ENCODE measurements at regions not wholly inside any gene's neighbourhood (a gene's known extent, or its start where the extent isn't known, plus 50 kb on each side); places are given as distances from the start of the nearest gene placed in this dataset.

GRCh38 chr14:30238936-30239335, 311.3 kb upstream of the PRKD1 start (continued):
- TF ChIP-seq, protein P1, sequence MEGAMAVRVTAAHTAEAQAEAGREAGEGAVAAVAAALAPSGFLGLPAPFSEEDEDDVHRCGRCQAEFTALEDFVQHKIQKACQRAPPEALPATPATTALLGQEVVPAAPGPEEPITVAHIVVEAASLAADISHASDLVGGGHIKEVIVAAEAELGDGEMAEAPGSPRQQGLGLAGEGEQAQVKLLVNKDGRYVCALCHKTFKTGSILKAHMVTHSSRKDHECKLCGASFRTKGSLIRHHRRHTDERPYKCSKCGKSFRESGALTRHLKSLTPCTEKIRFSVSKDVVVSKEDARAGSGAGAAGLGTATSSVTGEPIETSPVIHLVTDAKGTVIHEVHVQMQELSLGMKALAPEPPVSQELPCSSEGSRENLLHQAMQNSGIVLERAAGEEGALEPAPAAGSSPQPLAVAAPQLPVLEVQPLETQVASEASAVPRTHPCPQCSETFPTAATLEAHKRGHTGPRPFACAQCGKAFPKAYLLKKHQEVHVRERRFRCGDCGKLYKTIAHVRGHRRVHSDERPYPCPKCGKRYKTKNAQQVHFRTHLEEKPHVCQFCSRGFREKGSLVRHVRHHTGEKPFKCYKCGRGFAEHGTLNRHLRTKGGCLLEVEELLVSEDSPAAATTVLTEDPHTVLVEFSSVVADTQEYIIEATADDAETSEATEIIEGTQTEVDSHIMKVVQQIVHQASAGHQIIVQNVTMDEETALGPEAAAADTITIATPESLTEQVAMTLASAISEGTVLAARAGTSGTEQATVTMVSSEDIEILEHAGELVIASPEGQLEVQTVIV (IDR thresholded peaks at IDR 0.05; ENCODE audit: borderline replicate concordance, partially characterized antibody), result no peak
- TF ChIP-seq ASH2L (IDR thresholded peaks at IDR 0.05; ENCODE audit: borderline replicate concordance, low read depth) (no peak), TARDBP (IDR thresholded peaks at IDR 0.05; ENCODE audit: borderline replicate concordance) (no peak), MYB (IDR thresholded peaks at IDR 0.05; ENCODE audit: borderline replicate concordance, low read depth, low read length) (no peak), NBN (IDR thresholded peaks at IDR 0.05) (no peak), HCFC1 (IDR thresholded peaks at IDR 0.05; ENCODE audit: low read length) (no peak), ZNF622 (IDR thresholded peaks at IDR 0.05) (no peak), PML (IDR thresholded peaks at IDR 0.05; ENCODE audit: low read length) (no peak), KLF5 (IDR thresholded peaks at IDR 0.05; ENCODE audit: partially characterized antibody) (no peak), NFIC (IDR thresholded peaks at IDR 0.05; ENCODE audit: low read depth, low read length) (no peak), TCF7 (IDR thresholded peaks at IDR 0.05; ENCODE audit: borderline replicate concordance) (no peak), ELK1 (IDR thresholded peaks at IDR 0.05; ENCODE audit: low read depth, low read length) (no peak), GATAD2B (conservative IDR thresholded peaks at IDR 0.05; ENCODE audit: low read depth) (no peak)
- TF ChIP-seq, protein P2, sequence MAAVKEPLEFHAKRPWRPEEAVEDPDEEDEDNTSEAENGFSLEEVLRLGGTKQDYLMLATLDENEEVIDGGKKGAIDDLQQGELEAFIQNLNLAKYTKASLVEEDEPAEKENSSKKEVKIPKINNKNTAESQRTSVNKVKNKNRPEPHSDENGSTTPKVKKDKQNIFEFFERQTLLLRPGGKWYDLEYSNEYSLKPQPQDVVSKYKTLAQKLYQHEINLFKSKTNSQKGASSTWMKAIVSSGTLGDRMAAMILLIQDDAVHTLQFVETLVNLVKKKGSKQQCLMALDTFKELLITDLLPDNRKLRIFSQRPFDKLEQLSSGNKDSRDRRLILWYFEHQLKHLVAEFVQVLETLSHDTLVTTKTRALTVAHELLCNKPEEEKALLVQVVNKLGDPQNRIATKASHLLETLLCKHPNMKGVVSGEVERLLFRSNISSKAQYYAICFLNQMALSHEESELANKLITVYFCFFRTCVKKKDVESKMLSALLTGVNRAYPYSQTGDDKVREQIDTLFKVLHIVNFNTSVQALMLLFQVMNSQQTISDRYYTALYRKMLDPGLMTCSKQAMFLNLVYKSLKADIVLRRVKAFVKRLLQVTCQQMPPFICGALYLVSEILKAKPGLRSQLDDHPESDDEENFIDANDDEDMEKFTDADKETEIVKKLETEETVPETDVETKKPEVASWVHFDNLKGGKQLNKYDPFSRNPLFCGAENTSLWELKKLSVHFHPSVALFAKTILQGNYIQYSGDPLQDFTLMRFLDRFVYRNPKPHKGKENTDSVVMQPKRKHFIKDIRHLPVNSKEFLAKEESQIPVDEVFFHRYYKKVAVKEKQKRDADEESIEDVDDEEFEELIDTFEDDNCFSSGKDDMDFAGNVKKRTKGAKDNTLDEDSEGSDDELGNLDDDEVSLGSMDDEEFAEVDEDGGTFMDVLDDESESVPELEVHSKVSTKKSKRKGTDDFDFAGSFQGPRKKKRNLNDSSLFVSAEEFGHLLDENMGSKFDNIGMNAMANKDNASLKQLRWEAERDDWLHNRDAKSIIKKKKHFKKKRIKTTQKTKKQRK (IDR thresholded peaks at IDR 0.05; ENCODE audit: low read depth, low read length), result no peak
- TF ChIP-seq, protein P3, sequence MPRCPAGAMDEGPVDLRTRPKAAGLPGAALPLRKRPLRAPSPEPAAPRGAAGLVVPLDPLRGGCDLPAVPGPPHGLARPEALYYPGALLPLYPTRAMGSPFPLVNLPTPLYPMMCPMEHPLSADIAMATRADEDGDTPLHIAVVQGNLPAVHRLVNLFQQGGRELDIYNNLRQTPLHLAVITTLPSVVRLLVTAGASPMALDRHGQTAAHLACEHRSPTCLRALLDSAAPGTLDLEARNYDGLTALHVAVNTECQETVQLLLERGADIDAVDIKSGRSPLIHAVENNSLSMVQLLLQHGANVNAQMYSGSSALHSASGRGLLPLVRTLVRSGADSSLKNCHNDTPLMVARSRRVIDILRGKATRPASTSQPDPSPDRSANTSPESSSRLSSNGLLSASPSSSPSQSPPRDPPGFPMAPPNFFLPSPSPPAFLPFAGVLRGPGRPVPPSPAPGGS (IDR thresholded peaks at IDR 0.05; ENCODE audit: borderline replicate concordance, insufficient read depth, low read depth, low read length, poor library complexity, severe bottlenecking), result no peak
- TF ChIP-seq, protein P4, sequence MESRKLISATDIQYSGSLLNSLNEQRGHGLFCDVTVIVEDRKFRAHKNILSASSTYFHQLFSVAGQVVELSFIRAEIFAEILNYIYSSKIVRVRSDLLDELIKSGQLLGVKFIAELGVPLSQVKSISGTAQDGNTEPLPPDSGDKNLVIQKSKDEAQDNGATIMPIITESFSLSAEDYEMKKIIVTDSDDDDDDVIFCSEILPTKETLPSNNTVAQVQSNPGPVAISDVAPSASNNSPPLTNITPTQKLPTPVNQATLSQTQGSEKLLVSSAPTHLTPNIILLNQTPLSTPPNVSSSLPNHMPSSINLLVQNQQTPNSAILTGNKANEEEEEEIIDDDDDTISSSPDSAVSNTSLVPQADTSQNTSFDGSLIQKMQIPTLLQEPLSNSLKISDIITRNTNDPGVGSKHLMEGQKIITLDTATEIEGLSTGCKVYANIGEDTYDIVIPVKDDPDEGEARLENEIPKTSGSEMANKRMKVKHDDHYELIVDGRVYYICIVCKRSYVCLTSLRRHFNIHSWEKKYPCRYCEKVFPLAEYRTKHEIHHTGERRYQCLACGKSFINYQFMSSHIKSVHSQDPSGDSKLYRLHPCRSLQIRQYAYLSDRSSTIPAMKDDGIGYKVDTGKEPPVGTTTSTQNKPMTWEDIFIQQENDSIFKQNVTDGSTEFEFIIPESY (IDR thresholded peaks at IDR 0.05), result no peak

Measured in GM12878 (cell line).